ENCODE measurements at regions not wholly inside any gene's neighbourhood (a gene's known extent, or its start where the extent isn't known, plus 50 kb on each side); places are given as distances from the start of the nearest gene placed in this dataset.

GRCh38 chr9:86795823-86796553, 151.3 kb downstream of the GAS1 start:
- DNase-seq (ENCODE audit: low read depth), result no peak

GRCh38 chr9:86795047-86795442, 152.3 kb downstream of the GAS1 start:
- no peak for DNase-seq (ENCODE audit: low read depth)

- DNase-seq (ENCODE audit: low read depth), result no peak
Measured at GRCh38 chr9:86794391-86795046, 152.8 kb downstream of the GAS1 start.

- peak; percentile 19 for DNase-seq (ENCODE audit: low read depth)
Measured at GRCh38 chr9:86792136-86792535, 155.2 kb downstream of the GAS1 start.

- no peak for DNase-seq (ENCODE audit: low read depth)
Measured at GRCh38 chr9:86790805-86791204, 156.5 kb downstream of the GAS1 start.

GRCh38 chr9:86788456-86788855, 158.8 kb downstream of the GAS1 start:
- DNase-seq (ENCODE audit: low read depth), result no peak

GRCh38 chr9:86783884-86784283, 163.4 kb downstream of the GAS1 start:
- no peak for DNase-seq (ENCODE audit: low read depth)

GRCh38 chr9:86782831-86783230, 164.5 kb downstream of the GAS1 start:
- no peak for DNase-seq (ENCODE audit: low read depth)

- DNase-seq (ENCODE audit: low read depth), result no peak
Measured at GRCh38 chr9:86778761-86779160, 168.5 kb downstream of the GAS1 start.

GRCh38 chr9:86775718-86776117, 171.6 kb downstream of the GAS1 start:
- DNase-seq (ENCODE audit: low read depth), result no peak

- no peak for DNase-seq (ENCODE audit: low read depth)
Measured at GRCh38 chr9:86774116-86774515, 173.2 kb downstream of the GAS1 start.

GRCh38 chr9:86773422-86773945, 173.8 kb downstream of the GAS1 start:
- DNase-seq (ENCODE audit: low read depth), result no peak

- DNase-seq (ENCODE audit: low read depth), result no peak
Measured at GRCh38 chr9:86772635-86772993, 174.7 kb downstream of the GAS1 start.

GRCh38 chr9:86771941-86772634, 175.2 kb downstream of the GAS1 start:
- no peak for DNase-seq (ENCODE audit: low read depth)

- no peak for DNase-seq (ENCODE audit: low read depth)
Measured at GRCh38 chr9:86771420-86771819, 175.9 kb downstream of the GAS1 start.

GRCh38 chr9:86768709-86769108, 178.6 kb downstream of the GAS1 start:
- no peak for DNase-seq (ENCODE audit: low read depth)

GRCh38 chr9:86768020-86768419, 179.3 kb downstream of the GAS1 start:
- DNase-seq (ENCODE audit: low read depth), result no peak

- no peak for DNase-seq (ENCODE audit: low read depth)
Measured at GRCh38 chr9:86767373-86767772, 179.9 kb downstream of the GAS1 start.

- no peak for DNase-seq (ENCODE audit: low read depth)
Measured at GRCh38 chr9:86766912-86767311, 180.4 kb downstream of the GAS1 start.

GRCh38 chr9:86766511-86766910, 180.8 kb downstream of the GAS1 start:
- no peak for DNase-seq (ENCODE audit: low read depth)

- no peak for DNase-seq (ENCODE audit: low read depth)
Measured at GRCh38 chr9:86765746-86766430, 181.4 kb downstream of the GAS1 start.

GRCh38 chr9:86764671-86765343, 182.5 kb downstream of the GAS1 start:
- no peak for DNase-seq (ENCODE audit: low read depth)
